ENCODE measurements at regions not wholly inside any gene's neighbourhood (a gene's known extent, or its start where the extent isn't known, plus 50 kb on each side); places are given as distances from the start of the nearest gene placed in this dataset.

- Histone ChIP-seq H3K9ac (ENCODE audit: low read length) (no peak overlapping the region), H3K4me2 (ENCODE audit: low read length) (no peak overlapping the region), H3K27me3 (ENCODE audit: low read depth, low read length) (no peaks in the 10 kb centered on the region), H3K79me2 (ENCODE audit: low read length) (no peaks in the 10 kb centered on the region), H3K4me3 (ENCODE audit: low read length) (no peak overlapping the region), H3K27ac (ENCODE audit: low read length) (no peak overlapping the region), H3K9me3 (ENCODE audit: insufficient read depth, low read length) (no peaks in the 10 kb centered on the region), H2AFZ (ENCODE audit: low read depth, low read length) (no peak overlapping the region), H3K36me3 (replicated peaks; ENCODE audit: low read depth, low read length) (no peaks in the 10 kb centered on the region), H3K4me1 (ENCODE audit: low read length) (peaks cover 8% of the 10 kb centered on the region), H4K20me1 (ENCODE audit: insufficient read depth, low read length) (no peaks in the 10 kb centered on the region)
- no peak for TF ChIP-seq CTCF (IDR thresholded peaks at IDR 0.05; ENCODE audit: low read depth, low read length)
Measured at GRCh38 chr2:155215037-155215707, 516.7 kb downstream of the KCNJ3 start.

- Histone ChIP-seq H3K79me2 (ENCODE audit: low read length) (no peaks in the 10 kb centered on the region), H4K20me1 (ENCODE audit: insufficient read depth, low read length) (no peaks in the 10 kb centered on the region), H2AFZ (ENCODE audit: low read depth, low read length) (no peak overlapping the region), H3K9ac (ENCODE audit: low read length) (no peak overlapping the region), H3K36me3 (replicated peaks; ENCODE audit: low read depth, low read length) (no peaks in the 10 kb centered on the region), H3K4me1 (ENCODE audit: low read length) (no peaks in the 10 kb centered on the region), H3K4me3 (ENCODE audit: low read length) (no peak overlapping the region), H3K27ac (ENCODE audit: low read length) (no peak overlapping the region), H3K4me2 (ENCODE audit: low read length) (no peak overlapping the region), H3K9me3 (ENCODE audit: insufficient read depth, low read length) (no peaks in the 10 kb centered on the region), H3K27me3 (ENCODE audit: low read depth, low read length) (no peaks in the 10 kb centered on the region)
- TF ChIP-seq CTCF (IDR thresholded peaks at IDR 0.05; ENCODE audit: low read depth, low read length) (no peak), EZH2phosphoT487 (IDR thresholded peaks at IDR 0.05; ENCODE audit: low read depth) (no peak)
Measured at GRCh38 chr2:155209696-155210450, 511.4 kb downstream of the KCNJ3 start.

GRCh38 chr2:155203178-155203577 is 504.7 kb downstream of the KCNJ3 start:
- H3K79me2 ChIP-seq (ENCODE audit: low read length): no peaks in the 10 kb centered on the region
- TF ChIP-seq EZH2phosphoT487 (IDR thresholded peaks at IDR 0.05; ENCODE audit: low read depth) (no peak), CTCF (IDR thresholded peaks at IDR 0.05; ENCODE audit: low read depth, low read length) (0 out of 2 replicates have a peak, but pooled peaks have one; percentile 14)
- H3K4me2 ChIP-seq (ENCODE audit: low read length): no peak overlapping the region
- no peak overlapping the region for H3K4me3 ChIP-seq (ENCODE audit: low read length)
- no peaks in the 10 kb centered on the region for H3K36me3 ChIP-seq (replicated peaks; ENCODE audit: low read depth, low read length)
- H3K27ac ChIP-seq (ENCODE audit: low read length): no peak overlapping the region
- H3K27me3 ChIP-seq (ENCODE audit: low read depth, low read length): no peaks in the 10 kb centered on the region
- no peaks in the 10 kb centered on the region for H4K20me1 ChIP-seq (ENCODE audit: insufficient read depth, low read length)
- H2AFZ ChIP-seq (ENCODE audit: low read depth, low read length): no peak overlapping the region
- H3K9me3 ChIP-seq (ENCODE audit: insufficient read depth, low read length): no peaks in the 10 kb centered on the region
- no peak overlapping the region for H3K9ac ChIP-seq (ENCODE audit: low read length)
- H3K4me1 ChIP-seq (ENCODE audit: low read length): no peaks in the 10 kb centered on the region

GRCh38 chr2:155200753-155201152 is 502.3 kb downstream of the KCNJ3 start:
- Histone ChIP-seq H3K9me3 (ENCODE audit: insufficient read depth, low read length) (no peaks in the 10 kb centered on the region), H3K36me3 (replicated peaks; ENCODE audit: low read depth, low read length) (no peaks in the 10 kb centered on the region), H4K20me1 (ENCODE audit: insufficient read depth, low read length) (no peaks in the 10 kb centered on the region), H3K79me2 (ENCODE audit: low read length) (no peaks in the 10 kb centered on the region), H3K4me1 (ENCODE audit: low read length) (no peaks in the 10 kb centered on the region), H3K4me2 (ENCODE audit: low read length) (no peak overlapping the region), H3K27me3 (ENCODE audit: low read depth, low read length) (no peaks in the 10 kb centered on the region), H3K9ac (ENCODE audit: low read length) (no peak overlapping the region), H2AFZ (ENCODE audit: low read depth, low read length) (no peak overlapping the region), H3K27ac (ENCODE audit: low read length) (no peak overlapping the region), H3K4me3 (ENCODE audit: low read length) (no peak overlapping the region)
- no peak for TF ChIP-seq EZH2phosphoT487 (IDR thresholded peaks at IDR 0.05; ENCODE audit: low read depth)
- no peak for TF ChIP-seq CTCF (IDR thresholded peaks at IDR 0.05; ENCODE audit: low read depth, low read length)
